ENCODE measurements at regions not wholly inside any gene's neighbourhood (a gene's known extent, or its start where the extent isn't known, plus 50 kb on each side); places are given as distances from the start of the nearest gene placed in this dataset.

DNA sequence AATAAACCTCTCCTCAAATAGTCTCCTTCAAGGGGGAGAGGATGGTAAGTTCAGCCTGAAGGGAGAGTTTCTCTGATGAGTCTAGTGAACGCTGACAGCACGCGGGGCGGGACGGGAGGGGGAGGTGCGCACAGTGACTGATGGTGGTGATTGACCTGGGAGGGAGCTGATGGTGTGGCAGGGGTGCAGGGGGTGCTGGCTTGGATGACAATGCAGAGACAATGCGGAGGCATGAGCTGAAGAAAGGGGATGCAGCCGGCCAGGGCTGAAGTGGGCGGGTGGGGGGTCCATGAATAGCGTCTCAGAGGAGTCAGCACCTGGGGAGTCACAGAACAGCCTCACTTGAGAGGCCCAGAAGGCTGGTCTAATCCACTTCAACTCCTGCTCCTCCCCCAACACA lies 142.5 kb upstream of the PJA1 start:
- TF ChIP-seq, protein P1, sequence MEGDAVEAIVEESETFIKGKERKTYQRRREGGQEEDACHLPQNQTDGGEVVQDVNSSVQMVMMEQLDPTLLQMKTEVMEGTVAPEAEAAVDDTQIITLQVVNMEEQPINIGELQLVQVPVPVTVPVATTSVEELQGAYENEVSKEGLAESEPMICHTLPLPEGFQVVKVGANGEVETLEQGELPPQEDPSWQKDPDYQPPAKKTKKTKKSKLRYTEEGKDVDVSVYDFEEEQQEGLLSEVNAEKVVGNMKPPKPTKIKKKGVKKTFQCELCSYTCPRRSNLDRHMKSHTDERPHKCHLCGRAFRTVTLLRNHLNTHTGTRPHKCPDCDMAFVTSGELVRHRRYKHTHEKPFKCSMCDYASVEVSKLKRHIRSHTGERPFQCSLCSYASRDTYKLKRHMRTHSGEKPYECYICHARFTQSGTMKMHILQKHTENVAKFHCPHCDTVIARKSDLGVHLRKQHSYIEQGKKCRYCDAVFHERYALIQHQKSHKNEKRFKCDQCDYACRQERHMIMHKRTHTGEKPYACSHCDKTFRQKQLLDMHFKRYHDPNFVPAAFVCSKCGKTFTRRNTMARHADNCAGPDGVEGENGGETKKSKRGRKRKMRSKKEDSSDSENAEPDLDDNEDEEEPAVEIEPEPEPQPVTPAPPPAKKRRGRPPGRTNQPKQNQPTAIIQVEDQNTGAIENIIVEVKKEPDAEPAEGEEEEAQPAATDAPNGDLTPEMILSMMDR (IDR thresholded peaks at IDR 0.05), result no peak
- no peak for TF ChIP-seq POLR2A (IDR thresholded peaks at IDR 0.05)

Data from body of pancreas (tissue), 4 donors.